ENCODE measurements at regions not wholly inside any gene's neighbourhood (a gene's known extent, or its start where the extent isn't known, plus 50 kb on each side); places are given as distances from the start of the nearest gene placed in this dataset.

DNA sequence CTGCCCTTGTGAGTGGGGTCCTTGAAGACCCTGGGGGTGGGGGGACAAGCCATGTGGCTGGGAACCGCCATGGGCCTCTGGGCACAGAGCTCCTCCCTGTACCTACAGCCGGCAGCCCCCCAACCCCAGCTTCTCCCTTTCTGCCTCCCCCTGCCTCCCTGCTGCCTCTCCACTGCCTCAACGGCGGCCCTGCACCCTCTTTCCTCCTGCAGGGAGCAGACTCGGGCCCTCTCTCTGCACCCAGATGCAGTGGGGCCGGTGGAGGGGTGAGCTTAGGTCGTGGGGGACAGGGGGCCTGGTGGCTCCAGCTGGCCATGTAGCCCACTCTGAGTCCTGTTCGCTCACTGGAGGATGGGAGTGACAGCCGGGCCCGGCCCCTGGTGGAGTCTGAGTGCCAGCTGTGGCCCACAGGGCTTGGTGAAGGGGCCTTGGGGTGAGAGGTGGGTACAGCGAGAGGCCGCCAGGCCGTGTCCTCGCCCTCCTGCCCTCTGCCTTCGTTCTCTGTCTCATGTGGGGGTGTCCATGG is 139.3 kb upstream of the COL5A1 start:
- DNase-seq: no peak
- WGBS, 2 donors: 63 to 71% methylated on average over 9 to 15 of the region's 15 CpGs
- ATAC-seq (ENCODE audit: low FRiP score in 2 of 2): peak; percentile 34 to 50
- no peaks in the 10 kb centered on the region for H3K9me3 ChIP-seq
- peaks cover 0 to 13% (median 4%) of the 10 kb centered on the region in 4 donors for H3K27me3 ChIP-seq
- H3K4me3 ChIP-seq: no peak overlapping the region
- peak overlapping the region in 1 of 4 donors; percentile 26 for H3K27ac ChIP-seq
- no peaks in the 10 kb centered on the region for H3K36me3 ChIP-seq
- no peak for TF ChIP-seq POLR2A (IDR thresholded peaks at IDR 0.05)
- TF ChIP-seq POLR2AphosphoS5 (IDR thresholded peaks at IDR 0.05): no peak
- TF ChIP-seq, protein P1, sequence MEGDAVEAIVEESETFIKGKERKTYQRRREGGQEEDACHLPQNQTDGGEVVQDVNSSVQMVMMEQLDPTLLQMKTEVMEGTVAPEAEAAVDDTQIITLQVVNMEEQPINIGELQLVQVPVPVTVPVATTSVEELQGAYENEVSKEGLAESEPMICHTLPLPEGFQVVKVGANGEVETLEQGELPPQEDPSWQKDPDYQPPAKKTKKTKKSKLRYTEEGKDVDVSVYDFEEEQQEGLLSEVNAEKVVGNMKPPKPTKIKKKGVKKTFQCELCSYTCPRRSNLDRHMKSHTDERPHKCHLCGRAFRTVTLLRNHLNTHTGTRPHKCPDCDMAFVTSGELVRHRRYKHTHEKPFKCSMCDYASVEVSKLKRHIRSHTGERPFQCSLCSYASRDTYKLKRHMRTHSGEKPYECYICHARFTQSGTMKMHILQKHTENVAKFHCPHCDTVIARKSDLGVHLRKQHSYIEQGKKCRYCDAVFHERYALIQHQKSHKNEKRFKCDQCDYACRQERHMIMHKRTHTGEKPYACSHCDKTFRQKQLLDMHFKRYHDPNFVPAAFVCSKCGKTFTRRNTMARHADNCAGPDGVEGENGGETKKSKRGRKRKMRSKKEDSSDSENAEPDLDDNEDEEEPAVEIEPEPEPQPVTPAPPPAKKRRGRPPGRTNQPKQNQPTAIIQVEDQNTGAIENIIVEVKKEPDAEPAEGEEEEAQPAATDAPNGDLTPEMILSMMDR (IDR thresholded peaks at IDR 0.05): no peak
- TF ChIP-seq EP300 (IDR thresholded peaks at IDR 0.05): no peak
- H3K4me1 ChIP-seq: peaks cover 0 to 10% (median 0%) of the 10 kb centered on the region in 4 donors

DNA sequence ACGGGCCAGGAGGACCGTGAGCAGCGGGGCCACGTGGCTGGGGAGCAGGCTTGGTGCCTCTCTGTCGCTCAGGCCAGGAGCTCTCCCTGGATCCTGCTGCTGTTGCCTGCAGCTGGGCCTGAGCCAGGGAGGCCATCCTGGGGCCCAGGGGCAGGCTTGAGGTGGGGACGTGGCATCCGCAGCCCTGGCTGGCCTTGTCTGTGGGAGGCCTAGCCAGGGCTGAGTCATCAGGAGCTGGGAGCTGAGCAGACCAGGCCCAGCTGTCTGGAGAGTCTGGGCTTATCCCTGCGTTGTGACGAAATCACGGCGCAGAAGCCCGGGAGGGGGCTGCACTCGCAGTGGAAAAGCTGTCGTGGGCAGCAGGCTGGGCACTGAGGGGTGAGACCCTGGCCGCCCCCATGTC is 138.8 kb upstream of the COL5A1 start:
- peak; percentile 85 to 98 for ATAC-seq (ENCODE audit: low FRiP score in 2 of 2)
- 80% methylated on average over 14 of the region's 15 CpGs; no CpG with 5 or more reads in 1 of the 2 donors for WGBS, 2 donors
- Histone ChIP-seq H3K27me3 (peaks cover 0 to 13% (median 4%) of the 10 kb centered on the region in 4 donors), H3K4me3 (no peak overlapping the region), H3K9me3 (no peaks in the 10 kb centered on the region), H3K4me1 (peaks cover 0 to 10% (median 0%) of the 10 kb centered on the region in 4 donors), H3K36me3 (no peaks in the 10 kb centered on the region), H3K27ac (peak overlapping the region in 1 of 4 donors; percentile 26)
- no peak for TF ChIP-seq POLR2A (IDR thresholded peaks at IDR 0.05)
- TF ChIP-seq POLR2AphosphoS5 (IDR thresholded peaks at IDR 0.05): no peak
- DNase-seq: peak; percentile 39 to 82

DNA sequence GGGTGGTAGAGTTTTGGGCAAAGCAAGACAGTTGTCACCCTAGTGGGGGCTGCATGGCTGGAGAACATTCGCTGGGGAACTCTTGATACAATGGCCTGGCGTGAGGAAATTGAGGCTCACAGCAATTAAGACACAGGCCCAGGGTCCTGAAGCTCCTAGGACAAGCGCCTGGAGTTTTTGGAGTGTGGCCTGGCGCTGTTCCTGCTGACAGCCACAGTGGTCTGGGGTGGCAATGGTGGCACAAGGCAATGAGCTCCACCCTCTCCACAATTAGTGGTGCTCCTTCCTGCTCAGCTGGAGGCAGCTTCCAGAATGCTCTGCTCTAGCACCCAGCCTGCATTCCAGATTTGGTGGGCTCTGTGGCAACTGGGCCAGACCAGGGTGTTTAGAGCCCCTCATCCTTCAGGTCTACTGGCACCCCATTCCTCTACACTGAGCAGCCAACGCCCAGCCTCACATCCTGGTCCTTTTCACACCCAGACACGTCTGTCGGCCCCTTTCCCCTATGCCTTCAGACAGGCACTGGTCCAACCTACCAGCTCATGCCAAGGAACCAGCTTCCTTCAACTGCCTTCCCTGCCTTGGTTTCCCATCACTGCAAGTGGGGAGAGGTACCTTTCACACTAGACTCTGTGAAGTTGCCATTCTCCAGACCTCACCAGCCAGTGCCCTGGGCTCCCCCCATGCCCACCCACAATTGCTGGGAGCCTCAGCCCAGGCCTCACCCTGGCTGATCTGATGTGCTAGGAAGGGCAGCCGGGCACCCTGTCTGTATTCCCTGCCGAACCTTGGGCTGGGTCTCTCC is 138.1 kb upstream of the COL5A1 start:
- no peaks in the 10 kb centered on the region for H3K9me3 ChIP-seq
- peak; percentile 19 to 31 for ATAC-seq (ENCODE audit: low FRiP score in 2 of 2)
- H3K27ac ChIP-seq: no peak overlapping the region
- 81% methylated on average over 6 to 9 of the region's 9 CpGs for WGBS, 2 donors
- H3K27me3 ChIP-seq: peaks cover 0 to 13% (median 4%) of the 10 kb centered on the region in 4 donors
- H3K36me3 ChIP-seq: no peaks in the 10 kb centered on the region
- no peak for TF ChIP-seq POLR2A (IDR thresholded peaks at IDR 0.05)
- no peak for TF ChIP-seq EP300 (IDR thresholded peaks at IDR 0.05)
- no peak for TF ChIP-seq POLR2AphosphoS5 (IDR thresholded peaks at IDR 0.05)
- TF ChIP-seq, protein P1 (IDR thresholded peaks at IDR 0.05): no peak
- no peak overlapping the region for H3K4me3 ChIP-seq
- DNase-seq: no peak
- H3K4me1 ChIP-seq: peaks cover 0 to 10% (median 0%) of the 10 kb centered on the region in 4 donors

DNA sequence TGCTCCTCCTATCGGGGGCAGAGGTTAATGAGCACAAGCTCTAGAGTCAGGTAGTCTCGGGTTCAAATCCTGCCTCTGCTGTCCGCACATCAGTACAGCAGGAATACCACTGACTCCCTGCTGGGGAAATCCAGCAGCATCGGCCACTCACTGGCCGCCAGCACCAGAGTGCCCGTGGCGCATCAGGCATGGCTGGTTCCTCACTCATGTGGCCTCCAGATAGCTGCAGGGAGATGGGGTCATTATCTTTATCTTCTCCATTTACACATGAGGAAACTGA is 137.6 kb upstream of the COL5A1 start:
- TF ChIP-seq, protein P1 (IDR thresholded peaks at IDR 0.05): no peak
- no peak for TF ChIP-seq POLR2AphosphoS5 (IDR thresholded peaks at IDR 0.05)
- no peak for TF ChIP-seq POLR2A (IDR thresholded peaks at IDR 0.05)
- Histone ChIP-seq H3K36me3 (no peaks in the 10 kb centered on the region), H3K27ac (no peak overlapping the region), H3K9me3 (no peaks in the 10 kb centered on the region), H3K4me1 (peaks cover 0 to 10% (median 0%) of the 10 kb centered on the region in 4 donors), H3K27me3 (peaks cover 0 to 13% (median 4%) of the 10 kb centered on the region in 4 donors), H3K4me3 (no peak overlapping the region)
- ATAC-seq (ENCODE audit: low FRiP score in 2 of 2) (no peak), DNase-seq (no peak)
- WGBS, 2 donors: 87 to 100% methylated on average over 2 to 7 of the region's 7 CpGs

DNA sequence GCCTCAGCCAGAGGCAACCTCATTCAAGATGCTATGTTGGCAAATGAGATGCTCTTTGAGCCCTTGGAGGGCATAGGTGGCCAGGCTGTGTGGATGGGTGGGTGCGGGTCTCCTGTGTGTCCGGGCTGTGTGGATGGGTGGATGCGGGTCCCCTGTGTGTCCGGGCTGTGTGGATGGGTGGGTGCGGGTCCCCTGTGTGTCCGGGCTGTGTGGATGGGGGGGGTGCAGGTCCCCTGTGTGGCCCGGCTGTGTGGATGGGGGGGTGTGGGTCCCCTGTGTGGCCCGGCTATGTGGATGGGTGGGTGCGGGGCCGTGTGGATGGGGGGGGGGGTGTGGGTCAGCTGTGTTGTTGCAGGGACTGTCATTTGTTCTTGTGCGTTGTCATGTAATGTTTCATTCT is 136.6 kb upstream of the COL5A1 start:
- DNase-seq (no peak), ATAC-seq (ENCODE audit: low FRiP score in 2 of 2) (no peak)
- Histone ChIP-seq H3K9me3 (no peaks in the 10 kb centered on the region), H3K27ac (no peak overlapping the region), H3K4me1 (peaks cover 0 to 10% (median 0%) of the 10 kb centered on the region in 4 donors), H3K27me3 (peaks cover 0 to 13% (median 4%) of the 10 kb centered on the region in 4 donors), H3K36me3 (no peaks in the 10 kb centered on the region), H3K4me3 (no peak overlapping the region)
- WGBS, 2 donors: 70 to 79% methylated on average over 8 to 11 of the region's 11 CpGs
- TF ChIP-seq POLR2A (IDR thresholded peaks at IDR 0.05): no peak
- TF ChIP-seq EP300 (IDR thresholded peaks at IDR 0.05): no peak
- TF ChIP-seq, protein P1 (IDR thresholded peaks at IDR 0.05): no peak
- no peak for TF ChIP-seq POLR2AphosphoS5 (IDR thresholded peaks at IDR 0.05)
